Type B pancreatic cell (in vitro differentiated cells): ENCODE measurements at regions not wholly inside any gene's neighbourhood (a gene's known extent, or its start where the extent isn't known, plus 50 kb on each side); places are given as distances from the start of the nearest gene placed in this dataset.

Source experiments
- DNase-seq: peaks from one replicate; pipeline ENCODE4 v3.0.0; 2021; ENCODE audit warnings: mixed read lengths; ENCODE audit not compliant: unreplicated experiment; ENCODE audit errors: extremely low spot score
- H3K27ac Mint-ChIP-seq: 2 replicates; pipeline ENCODE4 v1.8.0; 2021; ENCODE audit warnings: mild to moderate bottlenecking, mixed read lengths
- H3K27me3 Mint-ChIP-seq: 2 replicates; pipeline ENCODE4 v1.8.0; 2021; ENCODE audit warnings: mixed read lengths
- H3K36me3 Mint-ChIP-seq: 2 replicates; pipeline ENCODE4 v1.8.0; 2021; ENCODE audit warnings: mixed read lengths
- H3K4me1 Mint-ChIP-seq: one replicate; pipeline ENCODE4 v1.8.0; 2021; ENCODE audit warnings: mixed read lengths; ENCODE audit not compliant: unreplicated experiment
- H3K4me3 Mint-ChIP-seq: 2 replicates; pipeline ENCODE4 v1.8.0; 2021; ENCODE audit warnings: mild to moderate bottlenecking, mixed read lengths
- H3K9me3 Mint-ChIP-seq: 2 replicates; pipeline ENCODE4 v1.8.0; 2021; ENCODE audit warnings: mixed read lengths
- CTCF ChIP-seq: fragments of 200-600 bp; sonication (generic); conservative IDR thresholded peaks from 2 replicates; pipeline ENCODE4 v1.5.0; 2021; ENCODE audit warnings: antibody characterized with exemption, mild to moderate bottlenecking

- H3K36me3 Mint-ChIP-seq, result no peaks in the 10 kb centered on the region
- H3K27me3 Mint-ChIP-seq, result peaks cover 23% of the 10 kb centered on the region
- TF ChIP-seq CTCF, result no peak
- H3K4me1 Mint-ChIP-seq, result peaks cover 17% of the 10 kb centered on the region
- H3K27ac Mint-ChIP-seq, result no peak overlapping the region
- no peak for DNase-seq
- no peaks in the 10 kb centered on the region for H3K9me3 Mint-ChIP-seq
- no peak overlapping the region for H3K4me3 Mint-ChIP-seq
These were observed 136.9 kb downstream of the IRF8 start for GRCh38 chr16:86035906-86036305.

- Mint-ChIP-seq H3K4me3 (no peak overlapping the region), H3K36me3 (no peaks in the 10 kb centered on the region), H3K9me3 (no peaks in the 10 kb centered on the region), H3K4me1 (peaks cover 10% of the 10 kb centered on the region), H3K27me3 (peaks cover 26% of the 10 kb centered on the region), H3K27ac (no peak overlapping the region)
- DNase-seq, result no peak
- TF ChIP-seq CTCF, result no peak
These were observed 139.3 kb downstream of the IRF8 start for GRCh38 chr16:86037999-86038925.

- H3K4me1 Mint-ChIP-seq, result peaks cover 5% of the 10 kb centered on the region
- H3K4me3 Mint-ChIP-seq, result no peak overlapping the region
- H3K9me3 Mint-ChIP-seq, result no peaks in the 10 kb centered on the region
- H3K27ac Mint-ChIP-seq, result no peak overlapping the region
- peaks cover 27% of the 10 kb centered on the region for H3K27me3 Mint-ChIP-seq
- H3K36me3 Mint-ChIP-seq, result no peaks in the 10 kb centered on the region
- DNase-seq, result no peak
- TF ChIP-seq CTCF, result no peak
These were observed 140.0 kb downstream of the IRF8 start for GRCh38 chr16:86038926-86039310.

- no peak for TF ChIP-seq CTCF
- no peak overlapping the region for H3K27ac Mint-ChIP-seq
- H3K36me3 Mint-ChIP-seq, result no peaks in the 10 kb centered on the region
- no peaks in the 10 kb centered on the region for H3K9me3 Mint-ChIP-seq
- H3K4me1 Mint-ChIP-seq, result peaks cover 5% of the 10 kb centered on the region
- peaks cover 32% of the 10 kb centered on the region for H3K27me3 Mint-ChIP-seq
- DNase-seq, result no peak
- no peak overlapping the region for H3K4me3 Mint-ChIP-seq
These were observed 140.6 kb downstream of the IRF8 start for GRCh38 chr16:86039606-86040005.

- no peaks in the 10 kb centered on the region for H3K9me3 Mint-ChIP-seq
- H3K36me3 Mint-ChIP-seq, result no peaks in the 10 kb centered on the region
- TF ChIP-seq CTCF, result no peak
- H3K4me3 Mint-ChIP-seq, result no peak overlapping the region
- no peak for DNase-seq
- no peak overlapping the region for H3K27ac Mint-ChIP-seq
- peaks cover 5% of the 10 kb centered on the region for H3K4me1 Mint-ChIP-seq
- peaks cover 36% of the 10 kb centered on the region for H3K27me3 Mint-ChIP-seq
These were observed 141.5 kb downstream of the IRF8 start for GRCh38 chr16:86040496-86040895.
